ENCODE measurements at regions not wholly inside any gene's neighbourhood (a gene's known extent, or its start where the extent isn't known, plus 50 kb on each side); places are given as distances from the start of the nearest gene placed in this dataset.

DNA sequence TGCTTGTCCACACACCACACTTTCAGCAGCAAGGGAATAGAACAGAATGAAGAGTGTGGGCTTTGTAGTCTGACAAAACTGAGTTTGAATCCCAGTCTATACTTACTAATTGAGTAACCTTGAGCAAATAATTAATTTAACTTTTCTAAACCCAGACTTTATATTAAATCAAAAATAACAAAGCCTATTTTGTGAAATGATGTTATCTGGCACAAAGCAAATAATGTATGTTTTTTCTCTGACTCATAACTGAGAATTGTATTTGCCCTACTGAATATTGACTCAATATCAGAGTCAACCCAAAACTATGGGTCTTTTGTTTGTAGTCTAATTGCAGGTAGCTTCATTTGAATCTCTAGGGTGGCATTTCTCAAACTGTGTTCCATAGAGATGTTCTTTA, 77.9 kb upstream of the TANC2 start:
- ChIA-PET CTCF (no interaction called here), POLR2A (interaction anchor here (1.2 kb wide), 1 partner anchor 11 kb away, joined by 3 read pairs; no protein-coding TSS in a partner anchor)
- no peak for TF ChIP-seq SUZ12 (IDR thresholded peaks at IDR 0.05)
- DNase-seq (ENCODE audit: extremely low spot score) = no peak

DNA sequence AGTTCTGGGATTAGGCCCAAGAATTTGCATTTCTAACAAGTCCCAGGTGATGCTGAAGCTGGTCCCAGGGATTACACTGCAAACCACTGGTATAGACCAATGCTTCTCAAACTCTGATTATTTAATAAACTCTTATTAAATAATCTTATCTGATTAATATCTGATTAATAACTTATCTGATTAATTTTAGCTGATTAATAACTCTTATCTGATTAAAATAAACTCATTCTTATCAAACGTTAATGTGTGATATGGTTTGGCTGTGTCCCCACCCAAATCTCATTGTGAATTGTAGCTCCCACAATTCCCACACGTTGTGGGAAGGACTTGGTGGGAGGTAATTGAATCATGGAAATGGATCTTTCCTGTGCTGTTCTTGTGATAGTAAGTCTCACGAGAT, 78.6 kb upstream of the TANC2 start:
- CTCF ChIA-PET = no interaction called here
- DNase-seq (ENCODE audit: extremely low spot score) = no peak
- POLR2A ChIA-PET = no interaction called here
- no peak for TF ChIP-seq BHLHE40 (IDR thresholded peaks at IDR 0.05; ENCODE audit: borderline replicate concordance)
- no peak for TF ChIP-seq FOXK2 (IDR thresholded peaks at IDR 0.05)
- TF ChIP-seq L3MBTL2 (conservative IDR thresholded peaks at IDR 0.05) = no peak
- TF ChIP-seq LEF1 (IDR thresholded peaks at IDR 0.05; ENCODE audit: borderline replicate concordance) = no peak
- no peak for TF ChIP-seq CTBP1 (IDR thresholded peaks at IDR 0.05; ENCODE audit: borderline replicate concordance)
- TF ChIP-seq FOXM1 (IDR thresholded peaks at IDR 0.05; ENCODE audit: borderline replicate concordance) = no peak
- no peak for TF ChIP-seq ZNF384 (IDR thresholded peaks at IDR 0.05)
- no peak for TF ChIP-seq NFRKB (IDR thresholded peaks at IDR 0.05)
- TF ChIP-seq FOXA1 (IDR thresholded peaks at IDR 0.05) = no peak
- TF ChIP-seq HDGF (IDR thresholded peaks at IDR 0.05; ENCODE audit: borderline replicate concordance) = no peak
- no peak for TF ChIP-seq SP1 (IDR thresholded peaks at IDR 0.05)
- TF ChIP-seq, protein P1, sequence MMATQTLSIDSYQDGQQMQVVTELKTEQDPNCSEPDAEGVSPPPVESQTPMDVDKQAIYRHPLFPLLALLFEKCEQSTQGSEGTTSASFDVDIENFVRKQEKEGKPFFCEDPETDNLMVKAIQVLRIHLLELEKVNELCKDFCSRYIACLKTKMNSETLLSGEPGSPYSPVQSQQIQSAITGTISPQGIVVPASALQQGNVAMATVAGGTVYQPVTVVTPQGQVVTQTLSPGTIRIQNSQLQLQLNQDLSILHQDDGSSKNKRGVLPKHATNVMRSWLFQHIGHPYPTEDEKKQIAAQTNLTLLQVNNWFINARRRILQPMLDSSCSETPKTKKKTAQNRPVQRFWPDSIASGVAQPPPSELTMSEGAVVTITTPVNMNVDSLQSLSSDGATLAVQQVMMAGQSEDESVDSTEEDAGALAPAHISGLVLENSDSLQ (IDR thresholded peaks at IDR 0.05) = no peak
- no peak for TF ChIP-seq ELF4 (IDR thresholded peaks at IDR 0.05)
- TF ChIP-seq TARDBP (IDR thresholded peaks at IDR 0.05) = no peak

DNA sequence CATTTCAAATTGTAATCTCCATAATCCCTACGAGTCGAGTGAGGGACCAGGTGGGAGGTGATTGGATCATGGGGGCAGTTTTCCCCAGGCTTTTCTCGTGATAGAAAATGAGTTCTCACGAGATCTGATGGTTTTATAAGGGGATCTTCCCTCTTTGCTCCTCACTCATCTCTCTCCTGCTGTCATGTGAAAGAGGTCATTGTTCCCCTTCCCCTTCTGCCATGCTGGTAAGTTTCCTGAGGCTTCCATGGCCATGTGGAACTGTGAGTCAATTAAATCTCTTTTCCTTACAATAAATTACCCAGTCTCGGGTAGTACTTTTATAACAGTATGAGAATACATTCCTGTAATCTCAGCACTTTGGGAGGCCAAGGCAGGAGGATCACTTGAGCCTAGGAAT, 76.7 kb upstream of the MARCHF10 start:
- ChIA-PET CTCF (no interaction called here), POLR2A (no interaction called here)
- no peak for DNase-seq (ENCODE audit: extremely low spot score)
- TF ChIP-seq FOXA1 (IDR thresholded peaks at IDR 0.05) (no peak), NFRKB (IDR thresholded peaks at IDR 0.05) (no peak), LEF1 (IDR thresholded peaks at IDR 0.05; ENCODE audit: borderline replicate concordance) (no peak), ARNT (IDR thresholded peaks at IDR 0.05) (no peak), FOXK2 (IDR thresholded peaks at IDR 0.05) (no peak), FOXM1 (IDR thresholded peaks at IDR 0.05; ENCODE audit: borderline replicate concordance) (no peak), ZNF384 (IDR thresholded peaks at IDR 0.05) (no peak), SUZ12 (IDR thresholded peaks at IDR 0.05) (no peak), CTBP1 (IDR thresholded peaks at IDR 0.05; ENCODE audit: borderline replicate concordance) (no peak), BHLHE40 (IDR thresholded peaks at IDR 0.05; ENCODE audit: borderline replicate concordance) (no peak)
- TF ChIP-seq, protein P1 (IDR thresholded peaks at IDR 0.05) = no peak

DNA sequence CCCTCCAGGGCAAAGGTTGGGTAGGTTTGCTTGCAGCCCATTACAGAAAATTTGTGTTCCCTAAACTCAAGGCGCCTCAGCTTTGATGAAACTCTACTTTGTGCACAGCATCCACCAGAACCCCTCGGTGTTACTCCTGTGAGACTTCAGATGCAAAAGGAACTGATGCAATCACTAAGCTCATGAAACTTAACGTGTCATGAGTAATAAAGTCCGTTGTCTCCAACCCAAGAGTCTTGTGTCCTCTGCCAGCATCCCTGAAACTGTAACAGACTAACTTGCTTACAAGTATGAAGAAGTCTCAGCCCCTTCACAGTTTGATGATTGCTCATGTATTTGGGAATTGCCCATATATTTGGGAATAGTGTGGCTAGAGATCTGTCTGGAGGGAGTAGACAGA, 74.8 kb upstream of the MARCHF10 start:
- CTCF ChIA-PET = no interaction called here
- POLR2A ChIA-PET = interaction anchor here (1.0 kb wide), 1 partner anchor 9 kb away, joined by 4 read pairs; no protein-coding TSS in a partner anchor
- DNase-seq (ENCODE audit: extremely low spot score) = no peak
- no peak for TF ChIP-seq FOXK2 (IDR thresholded peaks at IDR 0.05)
- no peak for TF ChIP-seq FOXM1 (IDR thresholded peaks at IDR 0.05; ENCODE audit: borderline replicate concordance)
- no peak for TF ChIP-seq ARNT (IDR thresholded peaks at IDR 0.05)
- TF ChIP-seq ELF4 (IDR thresholded peaks at IDR 0.05) = no peak
- no peak for TF ChIP-seq L3MBTL2 (conservative IDR thresholded peaks at IDR 0.05)
- no peak for TF ChIP-seq NFRKB (IDR thresholded peaks at IDR 0.05)
- TF ChIP-seq FOXA1 (IDR thresholded peaks at IDR 0.05) = no peak
- no peak for TF ChIP-seq ZNF384 (IDR thresholded peaks at IDR 0.05)
- no peak for TF ChIP-seq CTBP1 (IDR thresholded peaks at IDR 0.05; ENCODE audit: borderline replicate concordance)
- no peak for TF ChIP-seq SUZ12 (IDR thresholded peaks at IDR 0.05)

DNA sequence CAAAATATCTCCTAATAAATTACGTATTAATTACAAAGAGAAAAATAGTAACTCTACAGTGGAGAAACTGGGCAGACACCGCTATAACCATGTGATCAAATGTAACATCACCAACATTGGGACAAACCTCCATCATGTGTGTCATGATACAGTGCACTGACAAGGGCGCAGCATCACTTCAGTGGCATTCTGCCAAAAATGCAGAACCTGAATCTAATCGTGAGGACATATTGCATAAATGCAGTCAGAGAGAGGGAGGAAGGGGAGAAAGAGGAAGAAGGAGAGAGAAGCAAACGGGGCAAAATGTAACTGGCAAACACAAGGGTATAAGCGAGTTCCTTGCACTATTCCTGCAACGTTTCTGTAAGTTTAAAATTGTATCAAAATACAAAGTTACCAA, 74.2 kb upstream of the MARCHF10 start:
- CTCF ChIA-PET = no interaction called here
- POLR2A ChIA-PET = interaction anchor here (1.0 kb wide), 1 partner anchor 10 kb away, joined by 4 read pairs; no protein-coding TSS in a partner anchor
- no peak for TF ChIP-seq BHLHE40 (IDR thresholded peaks at IDR 0.05; ENCODE audit: borderline replicate concordance)
- no peak for DNase-seq (ENCODE audit: extremely low spot score)

DNA sequence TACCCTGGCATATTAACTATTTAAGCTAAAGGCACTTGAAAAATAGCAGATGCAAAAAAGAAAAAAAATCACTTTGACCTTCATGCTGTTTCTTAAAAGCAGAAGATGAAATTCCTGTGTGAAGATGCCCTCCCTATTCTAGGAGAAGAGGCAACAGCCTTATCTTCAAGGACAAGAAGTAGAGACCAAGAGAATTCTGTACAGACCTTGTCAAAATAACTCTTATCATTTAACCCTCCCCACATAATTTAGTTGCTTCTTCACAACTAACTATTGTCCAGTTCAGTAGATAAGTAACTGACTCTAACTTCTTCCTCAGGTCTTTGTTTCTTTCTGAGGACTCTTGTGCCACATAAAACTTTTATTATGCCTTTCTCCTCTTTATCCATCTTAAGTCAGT, 72.0 kb upstream of the MARCHF10 start:
- ChIA-PET POLR2A (no interaction called here), CTCF (no interaction called here)
- DNase-seq (ENCODE audit: extremely low spot score) = no peak
- TF ChIP-seq LEF1 (IDR thresholded peaks at IDR 0.05; ENCODE audit: borderline replicate concordance) = no peak
- no peak for TF ChIP-seq L3MBTL2 (conservative IDR thresholded peaks at IDR 0.05)
- TF ChIP-seq SUZ12 (IDR thresholded peaks at IDR 0.05) = no peak
- TF ChIP-seq FOXM1 (IDR thresholded peaks at IDR 0.05; ENCODE audit: borderline replicate concordance) = no peak
- TF ChIP-seq ELF4 (IDR thresholded peaks at IDR 0.05) = no peak
- TF ChIP-seq BHLHE40 (IDR thresholded peaks at IDR 0.05; ENCODE audit: borderline replicate concordance) = no peak
- no peak for TF ChIP-seq FOXK2 (IDR thresholded peaks at IDR 0.05)
- TF ChIP-seq ZNF384 (IDR thresholded peaks at IDR 0.05) = no peak
- TF ChIP-seq CTBP1 (IDR thresholded peaks at IDR 0.05; ENCODE audit: borderline replicate concordance) = no peak
- TF ChIP-seq FOXA1 (IDR thresholded peaks at IDR 0.05) = no peak
- no peak for TF ChIP-seq ARNT (IDR thresholded peaks at IDR 0.05)
- no peak for TF ChIP-seq TARDBP (IDR thresholded peaks at IDR 0.05)
- TF ChIP-seq, protein P1 (IDR thresholded peaks at IDR 0.05) = no peak
- TF ChIP-seq SP1 (IDR thresholded peaks at IDR 0.05) = no peak
- no peak for TF ChIP-seq HDGF (IDR thresholded peaks at IDR 0.05; ENCODE audit: borderline replicate concordance)
- no peak for TF ChIP-seq NFRKB (IDR thresholded peaks at IDR 0.05)
